ENCODE measurements at regions not wholly inside any gene's neighbourhood (a gene's known extent, or its start where the extent isn't known, plus 50 kb on each side); places are given as distances from the start of the nearest gene placed in this dataset.
A peak's percentile ranks its signal among the peaks of the same experiment; 100 is the strongest.

- FAIRE-seq (no peak), DNase-seq (ENCODE audit: low spot score) (no peak)
Measured at GRCh38 chr13:111472559-111473460, 152.4 kb downstream of the TEX29 start.

DNA sequence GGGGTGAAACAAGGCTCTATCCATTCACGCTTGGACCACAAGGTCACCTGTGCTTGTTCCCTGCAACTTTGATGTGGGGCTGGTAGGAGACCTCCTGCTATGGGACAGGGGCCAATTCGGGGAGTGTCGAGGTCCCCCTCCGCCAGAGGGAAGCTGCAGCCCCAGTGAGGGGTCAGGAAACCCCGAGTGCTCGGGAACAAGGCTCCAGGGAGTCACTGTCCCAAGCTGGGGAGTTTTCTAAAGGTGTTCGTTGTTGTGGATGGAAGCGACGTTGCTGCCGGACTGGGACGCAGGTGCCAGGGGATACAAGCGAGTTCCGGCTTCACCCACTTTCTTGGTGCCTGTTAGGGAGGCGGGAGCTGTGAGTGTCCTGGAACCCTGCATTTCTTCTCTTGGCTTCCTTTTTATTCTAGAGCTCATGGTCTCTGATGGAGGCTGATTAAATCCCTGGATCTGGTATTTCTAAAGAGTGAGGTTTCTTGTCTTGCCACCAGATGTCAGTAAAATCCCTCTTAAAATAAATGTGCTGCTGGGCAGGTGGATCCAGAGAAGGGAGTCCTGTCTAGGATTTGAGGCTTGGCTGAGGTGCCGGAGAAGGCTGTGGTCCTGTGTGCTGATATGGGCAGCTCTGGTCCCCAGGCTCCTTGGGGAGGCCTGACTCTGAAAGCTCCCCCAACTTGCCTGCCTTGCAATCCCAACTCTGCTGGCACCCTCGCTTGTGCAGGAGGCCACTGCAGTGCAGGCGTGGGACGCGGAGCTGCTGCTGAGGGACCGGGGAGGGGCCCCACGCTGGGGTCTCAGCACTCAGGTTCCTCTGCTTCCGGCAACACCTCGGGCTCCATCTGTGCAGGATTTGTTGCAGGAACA lies 153.9 kb downstream of the TEX29 start:
- peak; percentile 54 for DNase-seq (ENCODE audit: low spot score)
- no peak for FAIRE-seq

- no peak for DNase-seq (ENCODE audit: low spot score)
- FAIRE-seq, result no peak
Measured at GRCh38 chr13:111475488-111475887, 155.0 kb downstream of the TEX29 start.

DNA sequence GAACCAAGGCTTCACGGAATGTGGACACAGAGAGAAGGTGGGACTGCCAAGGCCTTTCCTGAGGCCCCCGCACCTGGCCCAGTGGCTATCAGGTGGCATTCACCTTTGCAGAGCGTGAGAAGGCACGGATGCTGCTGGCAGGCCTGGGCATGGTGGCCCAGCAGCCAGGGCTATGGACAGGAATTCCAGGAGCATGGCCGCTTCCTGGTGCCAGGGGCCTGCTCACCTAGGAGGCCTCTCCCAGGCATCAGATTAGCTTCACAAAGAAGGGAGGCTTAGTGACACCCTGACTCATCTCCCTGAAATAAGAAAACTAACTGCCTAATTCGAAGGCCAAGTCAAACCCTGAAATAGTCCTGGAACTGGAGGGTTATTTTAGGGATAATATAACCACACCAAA lies 155.8 kb downstream of the TEX29 start:
- FAIRE-seq (no peak), DNase-seq (ENCODE audit: low spot score) (no peak)

GRCh38 chr13:111479412-111479811 lies 159.0 kb downstream of the TEX29 start:
- no peak for FAIRE-seq
- no peak for DNase-seq (ENCODE audit: low spot score)

- FAIRE-seq (no peak), DNase-seq (ENCODE audit: low spot score) (no peak)
Measured at GRCh38 chr13:111480503-111480902, 160.1 kb downstream of the TEX29 start.

- no peak for FAIRE-seq
- DNase-seq (ENCODE audit: low spot score), result no peak
Measured at GRCh38 chr13:111480976-111481375, 160.5 kb downstream of the TEX29 start.

DNA sequence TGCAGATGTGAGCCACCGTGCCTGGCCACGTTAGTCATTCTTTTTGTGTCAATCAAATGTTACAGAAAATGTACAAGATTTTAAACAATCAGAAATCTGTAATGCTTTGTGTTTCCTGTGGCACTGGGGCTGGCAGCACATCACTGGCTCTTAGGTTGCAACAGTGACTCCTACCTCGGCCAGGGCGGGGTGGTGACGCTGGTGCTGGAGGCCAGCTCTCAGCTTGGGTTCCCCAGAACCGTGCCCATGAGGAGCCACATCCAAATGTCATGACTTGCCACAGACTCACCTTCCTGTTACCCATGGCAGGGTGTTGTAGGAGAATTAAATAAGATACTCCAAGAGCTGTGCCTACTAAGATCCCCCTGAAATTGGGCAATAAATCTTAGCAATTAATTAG lies 161.7 kb downstream of the TEX29 start:
- FAIRE-seq (no peak), DNase-seq (ENCODE audit: low spot score) (no peak)

DNA sequence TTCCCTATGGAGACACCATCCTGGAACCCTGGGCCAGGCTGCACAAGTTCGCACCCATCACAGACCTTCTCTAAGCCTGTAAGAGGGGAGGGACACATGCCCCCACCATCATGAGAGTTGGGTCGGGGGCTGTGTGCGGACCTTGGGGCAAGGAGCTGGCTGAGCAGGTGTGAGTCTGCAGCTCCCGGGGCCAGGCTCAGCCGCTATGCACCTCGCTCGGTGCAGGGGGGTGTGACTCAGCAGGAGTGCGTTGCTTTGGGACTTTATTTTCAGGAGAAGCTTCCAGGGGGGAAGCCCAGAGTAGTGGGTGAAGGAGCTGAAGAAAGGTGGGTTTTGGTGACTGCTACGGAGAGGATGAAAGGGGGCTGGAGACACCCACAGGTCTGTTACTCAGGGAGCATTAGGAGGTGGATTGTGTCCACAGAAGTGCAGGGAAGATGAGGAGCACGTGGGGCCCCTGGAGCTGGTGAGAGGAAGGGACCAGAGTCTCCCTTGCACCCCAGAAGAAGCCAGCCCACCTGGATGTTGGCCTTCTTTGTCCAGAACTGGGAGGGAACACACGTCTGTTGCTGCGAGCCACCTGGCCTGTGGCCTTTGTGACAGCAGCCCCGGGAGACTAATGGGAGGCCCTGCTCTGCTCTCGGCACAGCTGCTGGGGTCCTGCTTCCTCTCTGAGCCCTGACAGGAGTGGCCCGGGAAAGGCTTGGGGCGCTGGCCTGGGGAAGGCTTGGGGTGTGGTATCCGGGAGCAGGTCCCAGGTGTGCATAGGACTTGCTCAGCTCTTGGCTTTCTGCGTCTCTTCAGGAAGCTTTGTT lies 162.6 kb downstream of the TEX29 start:
- no peak for FAIRE-seq
- no peak for DNase-seq (ENCODE audit: low spot score)

GRCh38 chr13:111483621-111483987 lies 163.2 kb downstream of the TEX29 start:
- FAIRE-seq (no peak), DNase-seq (ENCODE audit: low spot score) (no peak)

GRCh38 chr13:111484141-111484925 lies 163.9 kb downstream of the TEX29 start:
- FAIRE-seq (no peak), DNase-seq (ENCODE audit: low spot score) (no peak)

DNA sequence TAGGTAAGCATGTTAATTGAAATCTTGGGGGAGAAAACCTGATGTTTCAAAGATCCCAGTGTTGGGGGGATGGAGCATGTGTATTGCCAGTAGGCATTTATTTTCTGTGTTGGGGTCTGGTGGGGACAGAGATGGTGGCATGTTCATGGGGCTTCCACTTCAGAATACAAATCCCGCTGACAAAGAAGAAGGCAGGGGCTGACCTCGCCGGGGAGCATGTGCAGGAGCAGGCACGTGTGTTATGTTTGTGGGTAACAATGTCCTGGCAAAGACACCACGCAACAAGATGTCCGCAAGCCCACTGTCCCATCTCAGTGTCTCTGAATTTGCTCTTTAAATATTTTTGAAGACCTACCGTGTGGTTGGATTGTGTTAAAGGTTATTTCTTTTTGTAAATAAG lies 164.5 kb downstream of the TEX29 start:
- FAIRE-seq, result no peak
- DNase-seq (ENCODE audit: low spot score), result no peak

DNA sequence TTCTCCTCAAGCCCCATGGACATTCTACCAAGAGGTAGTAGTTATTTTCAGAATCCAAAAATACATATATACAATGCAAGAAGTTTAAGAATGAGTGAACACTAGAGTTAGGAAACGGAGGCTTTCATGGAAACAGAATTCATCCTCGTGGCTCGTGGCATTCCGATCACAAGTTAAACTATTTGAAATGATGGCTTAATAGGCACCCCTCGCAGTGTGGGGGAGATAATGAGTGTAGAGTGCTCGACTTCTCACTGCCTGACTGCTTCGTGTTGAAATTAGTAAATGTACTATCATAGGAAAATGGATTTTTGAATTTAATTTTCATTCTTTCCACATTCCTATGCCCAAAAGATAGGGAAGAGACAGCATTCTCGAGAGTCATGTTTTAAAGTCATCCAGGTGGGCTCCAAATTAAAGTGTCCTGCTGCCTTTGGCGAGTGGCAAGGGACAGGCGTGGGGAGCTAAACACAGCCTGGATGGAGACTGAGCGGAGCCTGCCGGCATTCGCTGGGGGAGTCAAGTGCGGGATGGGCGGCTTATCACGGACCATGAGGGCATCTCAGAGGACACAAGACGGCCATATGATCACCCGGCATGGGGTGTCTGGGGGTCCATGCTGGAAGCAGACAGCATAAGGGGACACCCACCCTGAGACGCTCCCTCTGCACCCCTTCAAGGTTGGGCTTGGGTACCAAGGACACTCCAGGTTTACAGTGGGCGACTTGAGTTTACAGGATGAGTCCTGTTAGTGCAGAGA lies 165.2 kb downstream of the TEX29 start:
- DNase-seq (ENCODE audit: low spot score) (no peak), FAIRE-seq (no peak)

GRCh38 chr13:111486331-111486730 lies 165.9 kb downstream of the TEX29 start:
- FAIRE-seq (no peak), DNase-seq (ENCODE audit: low spot score) (no peak)

GRCh38 chr13:111486801-111487200 lies 166.4 kb downstream of the TEX29 start:
- no peak for FAIRE-seq
- no peak for DNase-seq (ENCODE audit: low spot score)

DNA sequence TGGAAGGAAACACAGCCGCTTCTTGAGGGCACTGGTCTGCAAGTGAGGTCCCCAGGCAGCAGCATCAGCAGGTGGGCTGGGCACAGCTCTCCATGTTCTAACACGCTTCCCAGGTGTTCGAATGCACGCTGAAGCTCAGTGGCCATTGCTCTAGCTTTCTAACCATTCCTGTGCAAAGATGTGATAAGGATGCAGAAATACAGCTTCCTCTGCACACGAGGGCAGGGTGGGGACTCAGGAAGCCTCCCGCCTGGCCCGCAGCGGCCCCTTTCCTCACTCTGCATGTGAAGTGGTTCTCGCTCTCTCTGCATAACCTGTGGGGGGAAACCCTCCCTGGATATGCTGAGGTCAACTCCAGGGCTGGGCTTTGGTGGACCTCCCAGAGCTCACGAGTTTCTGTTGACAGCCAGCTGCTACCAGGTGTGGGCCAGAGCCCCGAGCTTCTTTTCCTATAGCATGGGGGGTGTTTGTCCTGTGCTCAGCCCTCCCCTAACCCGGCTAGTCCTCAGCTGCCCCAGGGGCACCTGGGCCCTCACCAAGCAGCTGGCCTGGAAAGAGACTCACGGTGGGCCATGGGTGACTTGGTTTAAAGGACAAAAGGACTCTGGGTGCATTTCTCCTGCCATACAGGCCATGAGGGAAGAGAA lies 168.2 kb downstream of the TEX29 start:
- FAIRE-seq (no peak), DNase-seq (ENCODE audit: low spot score) (no peak)

- FAIRE-seq (no peak), DNase-seq (ENCODE audit: low spot score) (no peak)
Measured at GRCh38 chr13:111489301-111489700, 168.9 kb downstream of the TEX29 start.

DNA sequence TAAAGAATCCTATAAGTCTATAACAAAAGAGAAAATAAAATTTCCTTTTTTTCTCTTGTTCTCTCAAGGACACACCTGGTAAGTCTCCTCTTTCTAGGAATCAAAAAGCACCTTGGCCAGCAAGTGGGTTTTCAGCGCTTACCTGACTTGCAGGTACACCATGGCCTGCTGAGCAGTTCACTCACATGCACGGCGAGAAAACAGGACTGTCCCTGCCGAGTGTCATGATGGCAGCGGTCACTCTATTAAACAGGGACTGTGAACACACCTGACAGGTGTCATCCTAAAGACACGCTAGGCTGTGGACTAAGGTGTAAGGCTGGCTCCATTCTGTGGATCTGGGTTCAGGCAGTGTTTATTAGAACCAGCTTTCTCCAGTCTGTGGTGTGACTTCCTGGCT lies 170.2 kb downstream of the TEX29 start:
- no peak for FAIRE-seq
- no peak for DNase-seq (ENCODE audit: low spot score)

GRCh38 chr13:111491021-111491420 lies 170.6 kb downstream of the TEX29 start:
- no peak for DNase-seq (ENCODE audit: low spot score)

GRCh38 chr13:111491659-111492058 lies 171.2 kb downstream of the TEX29 start:
- no peak for FAIRE-seq
- no peak for DNase-seq (ENCODE audit: low spot score)

More at GRCh38 chr13:111491021-111491420, 170.6 kb downstream of the TEX29 start:
- FAIRE-seq, result no peak
